Stomach smooth muscle (tissue), 2 donors: ENCODE measurements at regions not wholly inside any gene's neighbourhood (a gene's known extent, or its start where the extent isn't known, plus 50 kb on each side); places are given as distances from the start of the nearest gene placed in this dataset.
"Not testable (repeated sequence)": the region's sequence is repeated elsewhere in the genome, so short reads cannot be mapped to it uniquely, and the experiment has no call there.

Source experiments
- H3K27ac ChIP-seq: one replicate; pipeline ENCODE4 v1.7.0; 2013; ENCODE audit warnings: mild to moderate bottlenecking, low read length, inconsistent platforms
- H3K27me3 ChIP-seq, 2 donors: one replicate each; pipeline ENCODE4 v1.7.0; 2013; ENCODE audit warnings: low read length in 2 of 2; ENCODE audit not compliant: insufficient read depth in 2 of 2, control insufficient read depth in 1 of 2
- H3K36me3 ChIP-seq, 2 donors: one replicate each; pipeline ENCODE4 v1.7.0; 2013; ENCODE audit warnings: low read length in 2 of 2; ENCODE audit not compliant: control insufficient read depth in 2 of 2, insufficient read depth in 2 of 2
- H3K4me1 ChIP-seq: one replicate; pipeline ENCODE4 v1.7.0; 2013; ENCODE audit warnings: low read length; ENCODE audit not compliant: control insufficient read depth, insufficient read depth
- H3K4me3 ChIP-seq, 2 donors: one replicate each; pipeline ENCODE4 v1.7.0; 2013; ENCODE audit warnings: low read length in 2 of 2
- H3K9ac ChIP-seq, 2 donors: one replicate each; pipeline ENCODE4 v1.7.0; 2013; ENCODE audit warnings: low read length in 2 of 2, mild to moderate bottlenecking in 1 of 2
- H3K9me3 ChIP-seq, 2 donors: one replicate each; pipeline ENCODE4 v1.7.0; 2013; ENCODE audit warnings: low read length in 2 of 2; ENCODE audit not compliant: control insufficient read depth in 2 of 2
- donor health status: healthy.
- donor health status: Pancreatic carcinoma.

GRCh38 chr19:31483226-31483857, 134.1 kb upstream of the TSHZ3 start:
- no peak overlapping the region for H3K4me3 ChIP-seq
- no peaks in the 10 kb centered on the region for H3K9me3 ChIP-seq
- H3K9ac ChIP-seq, result no peak overlapping the region
- no peaks in the 10 kb centered on the region for H3K36me3 ChIP-seq
- H3K27ac ChIP-seq, result no peak overlapping the region
- no peaks in the 10 kb centered on the region for H3K4me1 ChIP-seq
- H3K27me3 ChIP-seq, result no peaks in the 10 kb centered on the region

- not testable (repeated sequence) for H3K9ac ChIP-seq, H3K27ac ChIP-seq, H3K27me3 ChIP-seq, H3K36me3 ChIP-seq, H3K4me1 ChIP-seq, H3K9me3 ChIP-seq, H3K4me3 ChIP-seq
Measured at GRCh38 chr19:31484858-31485410, 135.7 kb upstream of the TSHZ3 start.

- no peak overlapping the region for H3K9ac ChIP-seq
- H3K27me3 ChIP-seq, result no peaks in the 10 kb centered on the region
- no peaks in the 10 kb centered on the region for H3K9me3 ChIP-seq
- H3K36me3 ChIP-seq, result no peaks in the 10 kb centered on the region
- no peaks in the 10 kb centered on the region for H3K4me1 ChIP-seq
- no peak overlapping the region for H3K4me3 ChIP-seq
- H3K27ac ChIP-seq, result no peak overlapping the region
Measured at GRCh38 chr19:31485472-31485871, 136.2 kb upstream of the TSHZ3 start.

GRCh38 chr19:31491242-31491641, 142.0 kb upstream of the TSHZ3 start:
- H3K27me3 ChIP-seq, result no peaks in the 10 kb centered on the region
- no peak overlapping the region for H3K27ac ChIP-seq
- H3K9me3 ChIP-seq, result no peaks in the 10 kb centered on the region
- H3K9ac ChIP-seq, result no peak overlapping the region
- no peaks in the 10 kb centered on the region for H3K4me1 ChIP-seq
- no peaks in the 10 kb centered on the region for H3K36me3 ChIP-seq
- no peak overlapping the region for H3K4me3 ChIP-seq

GRCh38 chr19:31492050-31492449, 142.8 kb upstream of the TSHZ3 start:
- H3K4me1 ChIP-seq, result no peaks in the 10 kb centered on the region
- H3K27me3 ChIP-seq, result no peaks in the 10 kb centered on the region
- H3K4me3 ChIP-seq, result no peak overlapping the region
- H3K27ac ChIP-seq, result no peak overlapping the region
- no peaks in the 10 kb centered on the region for H3K36me3 ChIP-seq
- no peak overlapping the region for H3K9ac ChIP-seq
- H3K9me3 ChIP-seq, result no peaks in the 10 kb centered on the region

GRCh38 chr19:31496076-31496475, 146.8 kb upstream of the TSHZ3 start:
- H3K9ac ChIP-seq, result no peak overlapping the region
- H3K27me3 ChIP-seq, result no peaks in the 10 kb centered on the region
- no peaks in the 10 kb centered on the region for H3K9me3 ChIP-seq
- no peaks in the 10 kb centered on the region for H3K4me1 ChIP-seq
- no peaks in the 10 kb centered on the region for H3K36me3 ChIP-seq
- no peak overlapping the region for H3K4me3 ChIP-seq
- H3K27ac ChIP-seq, result no peak overlapping the region

GRCh38 chr19:31497709-31498108, 148.5 kb upstream of the TSHZ3 start:
- no peaks in the 10 kb centered on the region for H3K36me3 ChIP-seq
- no peak overlapping the region for H3K9ac ChIP-seq
- H3K4me1 ChIP-seq, result no peaks in the 10 kb centered on the region
- H3K4me3 ChIP-seq, result no peak overlapping the region
- no peaks in the 10 kb centered on the region for H3K9me3 ChIP-seq
- no peaks in the 10 kb centered on the region for H3K27me3 ChIP-seq
- H3K27ac ChIP-seq, result no peak overlapping the region

- no peaks in the 10 kb centered on the region for H3K9me3 ChIP-seq
- no peak overlapping the region for H3K27ac ChIP-seq
- no peaks in the 10 kb centered on the region for H3K4me1 ChIP-seq
- H3K27me3 ChIP-seq, result no peaks in the 10 kb centered on the region
- no peak overlapping the region for H3K4me3 ChIP-seq
- H3K36me3 ChIP-seq, result no peaks in the 10 kb centered on the region
- no peak overlapping the region for H3K9ac ChIP-seq
Measured at GRCh38 chr19:31498781-31499180, 149.5 kb upstream of the TSHZ3 start.

- H3K4me1 ChIP-seq, result no peaks in the 10 kb centered on the region
- no peaks in the 10 kb centered on the region for H3K36me3 ChIP-seq
- no peak overlapping the region for H3K9ac ChIP-seq
- H3K4me3 ChIP-seq, result no peak overlapping the region
- no peaks in the 10 kb centered on the region for H3K9me3 ChIP-seq
- H3K27me3 ChIP-seq, result no peaks in the 10 kb centered on the region
- H3K27ac ChIP-seq, result no peak overlapping the region
Measured at GRCh38 chr19:31499281-31500196, 150.3 kb upstream of the TSHZ3 start.

- H3K4me1 ChIP-seq, result no peaks in the 10 kb centered on the region
Measured at GRCh38 chr19:31500197-31500830, 151.1 kb upstream of the TSHZ3 start.

More at GRCh38 chr19:31500197-31500830, 151.1 kb upstream of the TSHZ3 start:
- H3K27me3 ChIP-seq, result no peaks in the 10 kb centered on the region
- no peaks in the 10 kb centered on the region for H3K36me3 ChIP-seq
- H3K9me3 ChIP-seq, result no peaks in the 10 kb centered on the region
- no peak overlapping the region for H3K27ac ChIP-seq
- no peak overlapping the region for H3K4me3 ChIP-seq
- no peak overlapping the region for H3K9ac ChIP-seq
